GM21367 (cell line): ENCODE measurements at regions not wholly inside any gene's neighbourhood (a gene's known extent, or its start where the extent isn't known, plus 50 kb on each side); places are given as distances from the start of the nearest gene placed in this dataset.
A peak's percentile ranks its signal among the peaks of the same experiment; 100 is the strongest.

ENCODE experiments used
- ATAC-seq: cut with Tn5 transposase; IDR thresholded peaks from one replicate; pipeline ENCODE4 v1.9.1; 2021; ENCODE audit not compliant: unreplicated experiment

- ATAC-seq = no peak
Observed at GRCh38 chr17:79360196-79360595, 250.7 kb downstream of the RBFOX3 start.

- ATAC-seq = no peak
Observed at GRCh38 chr17:79356839-79357447, 253.9 kb downstream of the RBFOX3 start.

- ATAC-seq = no peak
Observed at GRCh38 chr17:79355165-79355564, 255.7 kb downstream of the RBFOX3 start.

GRCh38 chr17:79354173-79354820, 256.6 kb downstream of the RBFOX3 start:
- ATAC-seq = no peak

- no peak for ATAC-seq
Observed at GRCh38 chr17:79353548-79353947, 257.3 kb downstream of the RBFOX3 start.

- no peak for ATAC-seq
Observed at GRCh38 chr17:79353016-79353415, 257.8 kb downstream of the RBFOX3 start.

GRCh38 chr17:79350533-79350932, 260.3 kb downstream of the RBFOX3 start:
- ATAC-seq = no peak

GRCh38 chr17:79349506-79350400, 261.1 kb downstream of the RBFOX3 start:
- ATAC-seq = no peak

GRCh38 chr17:79342376-79342775, 267.8 kb downstream of the ENGASE start:
- no peak for ATAC-seq

- ATAC-seq = no peak
Observed at GRCh38 chr17:79341816-79342215, 267.2 kb downstream of the ENGASE start.

GRCh38 chr17:79341222-79341780, 266.7 kb downstream of the ENGASE start:
- no peak for ATAC-seq

GRCh38 chr17:79340333-79341221, 266.0 kb downstream of the ENGASE start:
- peak; percentile 72 for ATAC-seq

- ATAC-seq = no peak
Observed at GRCh38 chr17:79339321-79339720, 264.7 kb downstream of the ENGASE start.

GRCh38 chr17:79338604-79339003, 264.0 kb downstream of the ENGASE start:
- no peak for ATAC-seq

- no peak for ATAC-seq
Observed at GRCh38 chr17:79338152-79338551, 263.5 kb downstream of the ENGASE start.

GRCh38 chr17:79337053-79337452, 262.4 kb downstream of the ENGASE start:
- ATAC-seq = no peak

- ATAC-seq = no peak
Observed at GRCh38 chr17:79335456-79335855, 260.8 kb downstream of the ENGASE start.

- ATAC-seq = no peak
Observed at GRCh38 chr17:79332011-79332554, 257.5 kb downstream of the ENGASE start.

GRCh38 chr17:79331492-79331891, 256.9 kb downstream of the ENGASE start:
- ATAC-seq = no peak

- ATAC-seq = no peak
Observed at GRCh38 chr17:79330696-79331095, 256.1 kb downstream of the ENGASE start.
